ENCODE measurements at regions not wholly inside any gene's neighbourhood (a gene's known extent, or its start where the extent isn't known, plus 50 kb on each side); places are given as distances from the start of the nearest gene placed in this dataset.

DNA sequence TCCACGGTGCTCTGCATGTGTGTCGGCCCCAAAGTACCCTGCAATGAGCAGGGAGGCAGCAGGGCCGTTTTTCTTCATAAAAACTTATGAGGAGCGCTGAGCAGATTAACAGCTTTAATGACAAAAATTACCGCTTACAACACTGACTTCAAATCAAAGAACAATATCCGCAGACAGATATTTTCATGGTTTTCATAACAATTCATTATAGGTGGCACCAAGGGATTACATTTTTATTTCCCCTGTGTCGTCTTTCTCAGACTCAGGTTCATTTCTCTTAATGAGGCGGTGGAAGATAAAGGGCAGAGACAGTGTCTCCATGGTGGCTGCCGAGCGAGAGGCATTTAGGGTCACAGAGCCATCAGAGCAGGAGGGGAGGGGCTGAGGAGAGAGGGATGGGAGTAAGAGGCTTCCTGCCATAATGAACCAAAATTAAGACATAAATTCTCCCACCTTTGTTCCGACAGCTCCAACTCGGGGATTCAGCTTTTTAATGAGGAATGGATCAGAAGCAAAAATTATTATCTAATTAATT lies 240.7 kb upstream of the CLINT1 start:
- DNase-seq: no peak

DNA sequence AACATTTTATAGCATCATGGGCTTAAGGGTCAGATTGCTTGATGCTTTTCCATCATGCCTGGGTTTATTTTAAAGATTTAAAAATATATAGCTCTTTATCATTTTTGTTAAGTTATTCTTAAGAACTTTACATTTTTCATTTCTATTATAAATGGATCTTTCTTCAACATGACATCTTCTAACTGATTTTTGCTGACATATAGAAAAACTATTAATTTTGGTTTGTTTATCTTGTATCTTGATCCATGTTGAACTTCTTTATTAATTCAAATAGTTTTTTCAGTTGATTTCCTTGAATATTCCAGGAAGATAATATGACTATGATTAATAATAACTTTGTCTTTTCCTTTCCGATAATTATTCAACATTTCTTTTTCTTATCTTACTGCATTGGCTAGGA lies 237.9 kb upstream of the CLINT1 start:
- no peak for DNase-seq

DNA sequence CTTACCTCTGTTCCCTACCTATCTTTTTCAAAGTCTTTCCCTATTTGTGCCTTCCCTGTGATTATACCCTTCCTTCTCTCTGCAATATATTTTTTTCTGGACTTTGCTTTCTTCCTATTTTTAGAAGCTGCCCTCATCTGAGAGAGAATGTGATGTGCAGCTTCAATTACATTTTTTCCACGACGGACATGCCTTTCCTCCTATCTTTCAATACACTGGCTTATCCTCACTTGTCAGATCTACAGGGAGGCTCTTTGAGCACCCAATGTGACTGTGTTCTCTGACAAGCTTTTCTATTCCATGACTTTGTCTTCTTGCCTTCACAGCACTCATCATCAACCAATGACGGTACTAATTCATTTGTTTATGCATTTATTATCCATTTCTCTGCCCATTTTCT lies 227.9 kb upstream of the CLINT1 start:
- DNase-seq: no peak

DNA sequence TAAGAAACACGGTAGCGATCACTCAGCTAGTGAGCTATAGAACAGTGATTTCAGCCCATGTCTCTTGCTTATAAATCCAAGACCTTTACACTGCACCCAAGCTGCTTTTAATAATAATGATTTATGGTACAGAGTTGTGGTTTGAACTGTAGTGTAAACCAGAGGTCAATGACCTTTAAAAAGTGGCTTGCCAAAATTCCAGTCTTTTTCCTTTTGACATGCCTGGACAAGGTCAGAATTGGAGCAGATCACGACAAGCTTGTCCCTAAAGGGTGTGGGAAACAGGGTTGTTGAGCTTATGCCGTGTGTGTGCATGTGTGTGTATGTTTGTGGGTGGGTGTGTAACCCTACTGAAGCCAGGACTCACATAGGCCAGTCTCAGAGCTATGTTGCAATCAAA lies 225.3 kb upstream of the CLINT1 start:
- DNase-seq: no peak

DNA sequence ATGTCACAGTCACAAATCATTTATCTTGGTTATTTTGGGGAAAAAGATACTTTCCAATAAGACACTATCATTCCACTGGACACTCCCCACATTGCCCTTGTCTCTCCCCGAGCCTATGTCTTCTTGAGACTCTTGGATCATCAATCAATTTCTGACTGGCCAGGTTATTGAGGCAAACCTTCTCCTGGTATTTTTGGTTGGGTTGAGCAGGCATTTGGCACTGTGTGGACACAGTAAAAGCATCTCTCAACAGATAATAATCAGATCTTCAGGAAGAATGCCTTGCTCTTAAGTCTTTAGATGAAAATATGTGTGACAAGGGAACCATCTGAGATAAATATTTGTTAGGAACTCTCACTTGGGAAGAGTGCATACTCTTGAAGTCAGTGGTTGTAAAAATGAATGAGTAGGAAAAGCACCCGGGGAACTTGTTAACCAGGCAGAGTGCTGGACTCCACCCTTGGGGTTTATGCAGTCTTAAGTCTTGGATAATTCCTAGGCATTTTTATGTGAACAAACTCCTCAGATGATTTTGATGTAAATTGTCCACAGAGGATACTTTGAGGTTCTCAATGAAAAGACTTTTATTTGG lies 223.8 kb upstream of the CLINT1 start:
- DNase-seq: no peak

DNA sequence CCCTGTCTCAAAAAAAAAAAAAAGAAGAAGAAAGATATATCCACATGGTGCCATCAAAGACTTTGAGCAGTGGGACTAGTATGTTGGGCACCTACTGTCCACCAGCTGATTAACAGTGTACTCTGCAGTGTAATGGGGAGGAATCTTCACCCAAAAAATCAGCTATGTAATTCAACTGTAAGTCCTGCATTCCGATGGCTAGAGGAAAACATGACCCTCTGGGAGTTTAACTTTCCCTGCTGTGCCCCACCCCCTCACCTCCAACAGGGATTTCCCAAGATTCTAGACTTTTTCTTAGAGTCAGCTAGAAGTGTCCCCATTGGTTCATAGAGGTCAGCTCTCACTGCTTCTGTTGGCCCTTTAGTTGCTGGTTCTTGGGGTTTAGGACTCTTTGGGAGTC lies 221.2 kb upstream of the CLINT1 start:
- no peak for DNase-seq

DNA sequence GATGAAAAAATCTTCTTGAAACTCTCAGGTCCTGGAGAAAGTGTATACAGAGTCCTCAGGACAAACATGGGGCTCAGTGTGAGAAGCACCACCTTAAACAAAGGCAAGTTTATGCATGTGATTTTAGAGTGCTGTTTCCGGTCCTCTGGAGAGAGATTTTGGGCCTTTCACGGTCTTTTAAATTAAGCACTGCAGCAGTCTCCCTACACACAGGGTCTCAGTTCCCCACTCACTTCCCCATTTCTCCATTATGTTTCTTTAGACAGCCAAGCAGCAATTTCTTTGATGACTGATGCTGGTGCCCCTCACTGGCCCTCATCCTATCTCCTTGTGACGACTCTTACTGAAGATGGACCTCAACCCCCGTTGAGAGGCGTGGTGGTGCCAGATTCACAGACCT lies 220.2 kb upstream of the CLINT1 start:
- DNase-seq: no peak

DNA sequence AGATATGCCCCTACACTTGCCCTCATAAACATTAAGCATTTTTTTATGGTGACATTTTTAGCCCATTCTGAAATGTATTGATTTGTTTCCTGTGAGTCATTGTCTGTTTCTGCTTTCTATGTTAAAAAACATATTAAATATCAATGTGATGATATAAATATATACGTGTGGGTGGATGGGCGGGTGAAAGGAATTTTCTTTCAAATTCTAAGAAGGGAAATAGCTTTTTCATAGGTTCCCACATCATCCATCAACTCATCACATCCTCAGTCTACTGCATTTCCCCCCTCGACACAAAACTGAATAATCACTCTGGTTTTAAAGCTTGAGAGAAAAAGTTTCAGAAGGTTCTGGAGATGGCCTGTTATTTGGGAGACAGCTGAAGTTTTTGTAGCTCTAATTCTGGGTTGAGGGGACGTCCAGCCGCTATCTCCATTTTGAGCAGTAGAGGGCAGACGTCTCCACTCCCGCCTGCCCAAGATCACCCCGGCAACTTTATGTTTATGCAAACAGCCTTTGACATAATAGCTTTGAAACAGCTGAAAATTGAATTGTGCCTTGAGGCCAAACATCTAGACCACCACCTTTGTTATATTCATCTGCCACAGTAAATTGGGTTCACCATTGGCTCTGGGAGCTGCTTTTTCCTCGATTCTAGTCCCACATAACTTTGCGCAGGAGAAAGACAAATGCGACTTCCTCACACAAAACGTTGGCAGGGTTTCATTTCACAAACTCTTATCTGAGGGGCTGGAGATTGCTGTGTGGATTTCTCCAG lies 216.2 kb upstream of the CLINT1 start:
- DNase-seq: peak; percentile 66

DNA sequence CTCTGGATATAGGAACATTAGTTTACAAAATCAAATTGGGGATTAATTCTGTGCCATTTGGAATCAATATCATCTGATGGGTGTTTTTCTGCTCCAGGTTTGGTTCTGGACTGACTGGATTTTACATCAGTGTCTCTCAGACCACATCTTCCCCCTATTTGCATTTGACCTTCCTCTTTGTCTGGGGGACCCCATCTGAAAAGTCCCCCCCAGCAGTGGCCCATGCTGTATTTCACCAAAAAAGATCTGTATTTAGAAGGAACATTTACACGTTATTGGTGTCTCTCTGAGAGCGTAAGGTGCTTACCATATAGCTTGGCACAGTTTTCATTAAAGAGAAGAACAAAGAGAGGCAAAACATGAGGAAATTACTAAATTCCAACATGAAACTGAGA lies 215.6 kb upstream of the CLINT1 start:
- DNase-seq: no peak

DNA sequence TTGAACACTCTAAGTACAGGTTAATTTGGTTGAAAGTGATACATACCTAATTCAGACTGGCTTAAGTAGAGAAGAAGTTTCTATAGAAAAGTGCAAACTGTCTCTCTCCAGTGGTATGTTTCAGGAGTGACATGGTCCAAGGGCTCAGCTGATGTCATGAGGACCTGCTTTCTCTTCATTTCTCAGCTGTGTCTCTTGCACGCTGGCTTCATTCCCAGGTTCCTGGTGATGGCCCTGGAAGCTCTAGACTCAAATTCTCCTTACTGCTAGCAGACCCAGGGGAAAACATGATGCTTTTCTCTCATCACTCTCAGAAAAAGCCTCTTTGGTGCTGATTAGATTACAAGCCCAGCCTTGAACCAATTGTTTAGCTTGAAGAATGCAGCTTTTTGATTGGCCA lies 211.9 kb upstream of the CLINT1 start:
- DNase-seq: no peak

DNA sequence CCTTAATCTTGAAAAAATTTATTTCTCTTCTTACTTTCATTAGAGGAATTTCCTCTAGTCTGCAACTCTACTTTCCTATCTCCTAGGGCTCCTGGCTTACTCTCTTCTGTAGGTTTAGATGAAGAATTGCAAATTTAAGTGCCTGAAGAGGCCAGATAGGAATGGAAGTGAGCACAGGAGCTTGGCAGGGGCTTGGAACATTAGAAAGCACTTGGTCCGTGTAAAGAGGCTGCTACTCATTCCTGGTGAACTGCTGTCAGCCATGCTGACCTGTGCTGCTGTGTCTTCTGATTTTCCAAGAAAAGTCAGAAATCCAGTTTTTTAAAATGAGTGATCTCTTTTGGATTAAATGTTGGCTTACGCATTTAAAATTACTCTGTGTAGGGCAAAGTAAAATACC lies 210.9 kb upstream of the CLINT1 start:
- DNase-seq: no peak

DNA sequence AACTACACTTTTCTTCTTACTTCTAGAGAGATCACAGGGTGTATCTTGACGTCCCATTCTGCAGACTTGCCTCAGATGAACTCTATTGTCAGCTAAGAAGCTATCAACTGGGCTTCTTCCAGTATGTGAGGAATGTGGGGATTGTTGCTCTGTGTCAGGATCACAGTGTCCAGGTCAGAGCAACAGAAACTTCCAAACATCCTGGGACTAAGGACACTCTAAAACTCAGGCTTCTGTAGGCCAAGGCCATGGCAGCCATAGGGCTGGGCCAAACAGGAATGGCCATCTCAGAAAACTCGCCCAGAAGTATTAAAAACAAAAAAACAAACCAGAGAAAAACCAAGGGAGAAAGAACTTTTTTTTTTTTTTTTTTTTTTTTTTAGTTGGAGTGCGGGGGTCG lies 210.0 kb upstream of the CLINT1 start:
- no peak for DNase-seq

DNA sequence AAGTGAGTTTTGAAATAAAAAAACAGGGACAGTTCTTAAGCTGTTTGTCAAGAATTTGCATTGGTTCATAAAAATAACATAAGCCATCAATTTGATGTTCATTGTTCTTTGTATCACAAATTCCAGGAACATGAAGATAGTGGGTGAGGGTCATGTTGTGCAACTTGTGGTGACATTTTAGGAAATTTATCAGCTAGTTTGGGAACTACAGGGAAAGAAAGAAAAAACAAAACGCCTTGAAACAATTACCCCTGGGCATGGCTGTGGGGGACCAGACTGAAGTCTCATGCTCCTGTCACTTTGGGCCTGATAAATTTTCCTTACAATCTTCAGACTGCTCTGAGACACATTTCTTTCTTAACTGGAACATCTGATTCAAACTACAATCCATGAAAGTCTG lies 207.1 kb upstream of the CLINT1 start:
- DNase-seq: no peak

DNA sequence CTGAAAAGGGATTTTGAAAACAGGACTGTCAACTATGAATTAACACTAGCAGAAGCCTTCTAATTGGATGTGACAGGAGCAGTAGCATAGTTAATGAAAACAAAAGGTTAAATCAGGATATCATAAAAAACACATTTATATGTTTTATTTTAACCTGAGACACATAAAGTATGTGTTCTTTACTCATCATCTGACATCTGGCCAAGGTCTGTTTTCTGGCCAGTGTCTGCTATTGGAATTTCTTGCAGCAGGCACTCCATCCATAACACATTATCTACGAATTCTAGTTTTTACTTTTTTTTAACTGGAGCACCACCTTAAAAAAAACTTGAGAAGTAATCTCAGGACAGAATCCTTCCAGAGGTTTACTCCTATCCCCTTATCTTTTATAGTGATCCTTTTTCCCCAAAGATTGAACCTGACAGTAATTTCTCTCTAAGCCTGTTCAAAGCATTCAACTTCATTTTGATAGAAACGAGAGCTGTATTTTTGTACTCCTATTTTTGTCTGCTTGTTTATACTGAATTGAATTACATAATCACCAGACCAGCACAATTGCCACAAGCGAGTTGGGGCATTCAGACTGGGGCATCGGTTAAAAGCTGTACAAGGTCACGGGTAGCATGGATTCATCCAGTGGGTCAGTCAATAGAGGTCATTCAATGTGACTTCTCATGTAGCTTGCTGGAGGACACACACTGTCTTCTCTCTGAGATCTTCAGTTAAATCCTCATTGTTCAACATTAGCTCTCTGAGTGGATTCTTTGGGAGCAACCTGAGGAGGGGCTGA lies 205.6 kb upstream of the CLINT1 start:
- no peak for DNase-seq

DNA sequence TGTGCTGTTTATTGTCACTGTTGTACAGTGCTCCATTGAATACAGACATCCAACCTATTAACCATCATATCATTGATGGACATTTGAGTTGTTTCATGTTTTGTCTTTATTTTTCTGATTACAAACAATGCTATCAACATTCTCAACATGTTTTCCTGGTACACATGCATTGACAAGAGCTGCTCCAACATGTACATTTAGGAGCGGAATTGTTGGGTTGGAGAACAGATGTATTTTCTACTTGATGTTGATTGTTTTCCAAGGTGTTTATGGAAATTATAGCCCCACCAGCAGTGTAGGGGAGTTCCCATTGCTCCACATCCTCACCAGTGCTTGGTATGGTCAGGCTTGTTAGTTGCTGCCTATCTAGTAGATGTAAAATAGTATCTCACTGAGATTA lies 204.1 kb upstream of the CLINT1 start:
- DNase-seq: no peak

DNA sequence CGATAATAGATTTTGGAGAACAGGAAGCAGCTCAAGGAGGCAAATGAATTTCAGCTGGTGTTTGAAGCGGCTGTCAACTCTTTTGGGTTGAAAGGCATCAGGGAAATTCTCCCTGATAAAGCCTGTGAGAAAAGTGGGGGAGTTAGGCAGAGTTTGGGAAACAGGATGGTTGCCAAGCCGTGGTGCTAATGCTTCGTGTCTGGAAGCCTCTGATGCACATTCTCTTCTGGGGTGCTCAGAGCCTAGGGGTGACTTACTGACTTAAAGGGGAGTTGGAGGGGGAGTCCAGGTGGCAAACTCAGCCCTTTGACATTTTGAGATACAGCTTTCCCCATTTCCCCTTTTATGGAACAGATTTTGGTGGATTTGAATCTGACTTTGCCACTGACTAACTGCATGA lies 202.5 kb upstream of the CLINT1 start:
- DNase-seq: no peak

DNA sequence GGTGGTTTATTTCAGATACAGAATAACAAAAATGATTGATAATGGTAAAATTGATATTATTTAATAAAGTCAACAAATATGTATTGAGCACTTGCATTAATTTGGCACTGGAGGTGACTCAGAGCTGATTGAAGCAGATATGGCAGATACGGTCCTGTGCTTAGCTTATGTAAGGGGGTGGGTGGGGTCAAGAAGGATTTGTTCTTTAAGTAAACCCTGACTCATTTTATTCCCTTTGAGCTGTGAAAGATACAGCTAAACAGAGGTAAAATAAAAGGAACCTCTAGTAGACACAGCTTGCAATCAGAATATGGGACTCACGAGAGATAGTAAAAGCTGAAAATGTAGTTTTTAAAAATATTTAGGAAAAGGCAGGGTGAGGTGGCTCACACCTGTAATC lies 201.3 kb upstream of the CLINT1 start:
- no peak for DNase-seq

DNA sequence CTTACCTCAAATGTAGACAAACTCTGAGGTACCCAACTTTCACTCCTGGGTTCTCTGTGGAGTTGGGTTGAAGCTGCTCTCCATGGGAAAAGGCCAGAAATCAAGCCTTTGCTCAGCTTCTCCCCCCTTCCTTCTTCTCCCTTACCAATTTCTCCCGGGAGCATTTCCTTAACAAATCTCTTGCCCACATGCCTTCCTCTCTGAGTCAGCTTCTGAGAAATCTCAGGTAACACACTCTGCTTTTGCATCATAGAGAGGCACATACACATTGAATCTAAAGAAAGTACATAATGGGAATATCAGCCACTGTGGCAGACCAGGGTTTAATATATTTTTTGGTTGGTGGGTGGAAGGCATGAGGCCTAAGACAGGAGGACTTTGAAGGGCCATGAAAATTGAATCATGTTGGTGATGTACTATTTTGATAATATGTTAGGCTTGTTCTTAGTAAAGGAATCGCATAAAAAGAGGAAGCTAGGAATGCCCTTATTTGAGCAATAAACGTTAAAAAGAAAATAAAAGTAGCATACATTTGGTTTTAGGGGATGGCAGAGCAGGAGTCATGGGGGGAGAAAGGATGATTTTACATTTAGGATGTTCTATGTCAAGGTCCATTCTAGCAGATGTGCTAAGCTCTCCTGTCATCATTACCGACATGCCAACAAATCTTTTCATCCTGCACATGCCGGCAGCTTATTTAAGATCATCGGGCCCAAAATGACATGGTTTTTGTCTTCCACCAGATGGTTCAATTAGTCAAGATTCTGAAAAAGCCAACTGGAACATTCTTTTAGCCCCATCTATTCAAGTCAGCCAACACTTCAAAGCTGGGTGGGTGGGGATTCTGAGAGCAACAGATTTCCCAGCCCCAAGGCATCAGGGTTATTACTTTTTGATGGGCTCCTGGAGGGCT lies 199.5 kb upstream of the CLINT1 start:
- DNase-seq: no peak

DNA sequence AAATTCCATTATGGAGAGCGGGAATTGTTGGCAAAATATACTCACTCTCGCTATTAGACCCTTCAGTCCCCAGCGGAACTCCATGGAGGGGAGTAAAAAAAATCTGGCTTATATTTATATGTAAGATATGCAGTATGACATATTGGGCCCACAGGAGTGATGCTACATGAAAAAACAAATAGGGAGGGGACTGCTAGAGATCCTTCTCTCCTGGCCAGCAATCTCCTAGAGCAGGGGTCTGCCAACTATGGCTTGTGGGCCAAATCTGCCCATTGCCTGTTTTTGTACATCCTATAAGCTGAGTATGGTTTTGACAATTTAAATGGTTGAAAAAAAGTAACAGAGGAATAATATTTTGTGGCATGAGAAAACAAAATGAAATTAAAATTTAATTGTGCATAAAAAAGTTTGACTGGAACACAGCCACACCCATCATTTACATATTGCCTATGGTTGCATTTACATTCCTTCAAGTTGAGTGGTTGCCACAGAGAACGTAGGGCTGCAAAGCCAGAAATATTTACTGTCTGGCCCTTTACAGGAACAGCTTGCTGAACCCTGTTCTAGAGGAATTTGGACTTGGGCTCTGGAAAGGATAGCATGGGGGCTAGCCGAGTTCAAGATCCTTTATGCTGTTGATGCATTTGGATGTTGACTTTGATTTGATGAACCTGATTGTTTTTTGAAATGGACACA lies 197.3 kb upstream of the CLINT1 start:
- DNase-seq: no peak

DNA sequence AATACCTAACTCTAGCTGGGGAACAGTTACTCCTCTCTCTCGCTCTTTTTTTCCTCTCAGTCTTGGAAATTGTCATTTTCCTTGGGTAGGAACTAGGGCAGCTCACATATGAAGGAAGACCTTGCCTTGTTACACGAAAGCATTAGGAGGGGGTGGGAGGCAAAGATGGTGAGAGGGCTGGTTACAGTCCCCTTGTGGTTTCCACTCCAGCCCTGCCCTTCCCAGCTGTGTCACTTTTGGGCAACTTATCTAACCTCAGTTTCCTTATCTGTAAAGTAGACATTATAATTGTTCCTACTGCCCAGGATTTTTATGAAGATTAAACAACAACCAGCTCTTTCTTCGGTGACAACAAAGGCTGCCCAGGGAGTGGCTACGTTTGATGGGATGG lies 196.2 kb upstream of the CLINT1 start:
- peak; percentile 25 for DNase-seq

DNA sequence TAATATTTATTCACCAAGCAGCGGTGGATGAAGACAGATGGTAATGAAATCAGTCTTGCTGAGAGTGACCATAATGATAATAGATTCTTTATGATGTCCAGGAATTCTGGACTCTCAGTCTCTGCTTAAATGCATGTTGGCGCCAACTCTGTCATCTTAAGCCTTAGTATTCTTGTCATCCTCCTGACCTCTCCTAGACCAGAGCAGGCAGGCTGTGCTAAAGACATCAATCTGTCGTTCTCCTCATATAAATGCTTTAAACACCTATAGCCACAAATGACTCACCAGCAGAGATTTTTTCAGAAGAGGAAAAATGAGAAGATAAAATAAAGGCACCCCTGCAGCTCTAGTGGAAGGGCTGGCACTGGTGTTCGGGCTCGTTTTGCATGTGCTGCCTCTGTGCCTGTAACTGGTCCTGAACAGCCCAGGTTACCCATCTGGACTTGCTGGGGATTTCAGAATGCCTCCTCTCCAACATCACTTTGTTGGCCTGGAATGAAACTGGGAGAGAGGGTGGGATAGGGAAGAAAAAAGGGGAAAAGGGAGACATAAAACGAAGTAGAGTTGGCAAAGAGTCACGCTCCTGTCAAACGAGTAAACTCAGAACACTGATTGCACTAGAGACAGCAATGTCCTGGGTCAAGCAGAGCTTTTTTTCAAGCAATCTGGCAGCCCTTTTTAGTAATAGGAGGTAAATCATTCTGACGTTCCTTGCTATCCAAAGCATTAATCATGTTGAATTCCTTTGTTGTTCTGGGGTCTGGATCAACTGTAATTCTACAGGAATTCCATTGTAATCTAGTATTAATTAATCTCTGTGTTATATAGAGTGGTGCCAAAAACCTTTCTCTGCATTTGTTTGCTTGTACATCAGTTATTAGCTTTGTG lies 195.5 kb upstream of the CLINT1 start:
- DNase-seq: peak; percentile 54
